WTC11 (cell line): ENCODE measurements at regions not wholly inside any gene's neighbourhood (a gene's known extent, or its start where the extent isn't known, plus 50 kb on each side); places are given as distances from the start of the nearest gene placed in this dataset.

Source experiments
- ATAC-seq: fragments of 200-7000 bp; cut with Tn5 transposase; 2 replicates; pipeline ENCODE4 v1.10.0; 2021; ENCODE audit warnings: mild to moderate bottlenecking, moderate library complexity
- CTCF ChIA-PET: fragments of 300-600 bp; sonication (Branson Sonifier 250); formaldehyde crosslinking; loops from one replicate; lab custom pipeline; 2021; ENCODE audit warnings: antibody characterized with exemption; lab: Charles Lee
- POLR2A ChIA-PET: fragments of 350-600 bp; sonication (Branson Sonifier 250); formaldehyde crosslinking; loops from one replicate; lab custom pipeline; 2021; ENCODE audit warnings: antibody characterized with exemption; lab: Charles Lee
- DNase-seq: peaks from one replicate; pipeline ENCODE4 v3.0.0; 2021; ENCODE audit warnings: low spot score
- H3K27ac Mint-ChIP-seq: 2 replicates; pipeline ENCODE4 v1.8.0; 2021; ENCODE audit warnings: mixed read lengths
- H3K27me3 Mint-ChIP-seq: 2 replicates; pipeline ENCODE4 v1.8.0; 2021; ENCODE audit warnings: low read depth, mild to moderate bottlenecking, moderate library complexity, mixed read lengths
- H3K36me3 Mint-ChIP-seq: 2 replicates; pipeline ENCODE4 v1.8.0; 2021; ENCODE audit warnings: mixed read lengths
- H3K4me1 Mint-ChIP-seq: 2 replicates; pipeline ENCODE4 v1.8.0; 2022; ENCODE audit warnings: mixed read lengths
- H3K4me3 Mint-ChIP-seq: 2 replicates; pipeline ENCODE4 v1.8.0; 2021; ENCODE audit warnings: mild to moderate bottlenecking, moderate library complexity, mixed read lengths
- H3K9me3 Mint-ChIP-seq: 2 replicates; pipeline ENCODE4 v1.8.0; 2021; ENCODE audit warnings: mixed read lengths
- CREB1 ChIP-seq: sonication (generic); formaldehyde crosslinking; IDR thresholded peaks from 2 replicates; pipeline ENCODE4 v1.8.0; 2023; ENCODE audit warnings: mild to moderate bottlenecking, missing genetic modification reagents
- EMX1 ChIP-seq: fragments of 250-450 bp; sonication (Bioruptor Pico); IDR thresholded peaks from 2 replicates; pipeline ENCODE4 v1.8.0; 2021; ENCODE audit warnings: mild to moderate bottlenecking
- FOXJ3 ChIP-seq: sonication (generic); formaldehyde crosslinking; IDR thresholded peaks from 2 replicates; pipeline ENCODE4 v1.9.0; 2021; ENCODE audit warnings: missing genetic modification reagents, mild to moderate bottlenecking, borderline replicate concordance
- FOXK1 ChIP-seq: sonication (generic); formaldehyde crosslinking; IDR thresholded peaks from 2 replicates; pipeline ENCODE4 v1.8.0; 2022; ENCODE audit warnings: mild to moderate bottlenecking, moderate library complexity, missing genetic modification reagents
- GTF2I ChIP-seq: fragments of 250-450 bp; sonication (Bioruptor Pico); conservative IDR thresholded peaks from 2 replicates; pipeline ENCODE4 v1.4.0; 2021; ENCODE audit warnings: mild to moderate bottlenecking
- IRF2 ChIP-seq: sonication (generic); formaldehyde crosslinking; IDR thresholded peaks from 2 replicates; pipeline ENCODE4 v1.8.0; 2022; ENCODE audit warnings: low read depth, missing genetic modification reagents, borderline replicate concordance
- JAZF1 ChIP-seq: fragments of 250-450 bp; sonication (Bioruptor Pico); IDR thresholded peaks from 2 replicates; pipeline ENCODE4 v1.9.0; 2021; ENCODE audit warnings: moderate library complexity, mild to moderate bottlenecking, inconsistent platforms
- NFE2L1 ChIP-seq: sonication (generic); formaldehyde crosslinking; IDR thresholded peaks from 2 replicates; pipeline ENCODE4 v1.8.1; 2023; ENCODE audit warnings: missing genetic modification reagents
- PRRX2 ChIP-seq: fragments of 250-450 bp; sonication (Bioruptor Pico); IDR thresholded peaks from 2 replicates; pipeline ENCODE4 v1.8.0; 2021; ENCODE audit warnings: mild to moderate bottlenecking
- SMAD4 ChIP-seq: sonication (generic); formaldehyde crosslinking; IDR thresholded peaks from 2 replicates; pipeline ENCODE4 v1.8.0; 2022; ENCODE audit warnings: mild to moderate bottlenecking, missing genetic modification reagents
- SP1 ChIP-seq: sonication (generic); formaldehyde crosslinking; conservative IDR thresholded peaks from 2 replicates; pipeline ENCODE4 v1.8.1; 2022; ENCODE audit warnings: missing genetic modification reagents
- TCF7 ChIP-seq: sonication (generic); formaldehyde crosslinking; IDR thresholded peaks from 2 replicates; pipeline ENCODE4 v1.8.0; 2022; ENCODE audit warnings: mild to moderate bottlenecking, low read depth, missing genetic modification reagents, moderate library complexity
- TEAD4 ChIP-seq: sonication (generic); formaldehyde crosslinking; IDR thresholded peaks from 2 replicates; pipeline ENCODE4 v1.8.0; 2022; ENCODE audit warnings: mild to moderate bottlenecking, missing genetic modification reagents
- ZBTB21 ChIP-seq: sonication (generic); formaldehyde crosslinking; IDR thresholded peaks from 2 replicates; pipeline ENCODE4 v1.8.1; 2023; ENCODE audit warnings: mild to moderate bottlenecking, missing genetic modification reagents, borderline replicate concordance
- ZNF121 ChIP-seq: sonication (generic); formaldehyde crosslinking; IDR thresholded peaks from 2 replicates; pipeline ENCODE4 v1.8.0; 2023; ENCODE audit warnings: missing genetic modification reagents
- ZNF263 ChIP-seq: sonication (generic); formaldehyde crosslinking; IDR thresholded peaks from 2 replicates; pipeline ENCODE4 v1.8.1; 2022; ENCODE audit warnings: low read depth, mild to moderate bottlenecking, moderate library complexity, missing genetic modification reagents
- ZNF396 ChIP-seq: fragments of 250-450 bp; sonication (Bioruptor Pico); IDR thresholded peaks from 2 replicates; pipeline ENCODE4 v1.8.0; 2021; ENCODE audit warnings: mild to moderate bottlenecking, moderate library complexity, borderline replicate concordance
- ZNF416 ChIP-seq: fragments of 250-450 bp; sonication (Bioruptor Pico); IDR thresholded peaks from 2 replicates; pipeline ENCODE4 v1.9.0; 2021; ENCODE audit warnings: mild to moderate bottlenecking, inconsistent platforms
- ZNF423 ChIP-seq: fragments of 250-450 bp; sonication (Bioruptor Pico); IDR thresholded peaks from 2 replicates; pipeline ENCODE4 v2.1.2; 2022; ENCODE audit warnings: mild to moderate bottlenecking, moderate library complexity
- TF ChIP-seq, protein P1 (sequence below): sonication (generic); formaldehyde crosslinking; IDR thresholded peaks from 2 replicates; pipeline ENCODE4 v1.8.1; 2023; ENCODE audit warnings: mild to moderate bottlenecking, missing genetic modification reagents, borderline replicate concordance
- TF ChIP-seq, protein P2 (sequence below): fragments of 250-450 bp; sonication (Bioruptor Pico); IDR thresholded peaks from 2 replicates; pipeline ENCODE4 v1.9.0; 2021; ENCODE audit warnings: moderate library complexity, mild to moderate bottlenecking, inconsistent platforms, borderline replicate concordance
- TF ChIP-seq, protein P3 (sequence below): sonication (generic); formaldehyde crosslinking; IDR thresholded peaks from 2 replicates; pipeline ENCODE4 v1.8.1; 2022; ENCODE audit warnings: low read depth, mild to moderate bottlenecking, moderate library complexity, missing genetic modification reagents, borderline replicate concordance
- TF ChIP-seq, protein P4 (sequence below): sonication (generic); formaldehyde crosslinking; IDR thresholded peaks from 2 replicates; pipeline ENCODE4 v1.8.1; 2023; ENCODE audit warnings: mild to moderate bottlenecking, moderate library complexity, missing genetic modification reagents
- TF ChIP-seq, protein P5 (sequence below): sonication (generic); formaldehyde crosslinking; IDR thresholded peaks from 2 replicates; pipeline ENCODE4 v1.8.1; 2022; ENCODE audit warnings: missing genetic modification reagents, borderline replicate concordance
- TF ChIP-seq, protein P6 (sequence below): fragments of 250-450 bp; sonication (Bioruptor Pico); IDR thresholded peaks from 2 replicates; pipeline ENCODE4 v2.1.2; 2022; ENCODE audit warnings: mild to moderate bottlenecking, moderate library complexity
- TF ChIP-seq, protein P7 (sequence below): sonication (generic); formaldehyde crosslinking; IDR thresholded peaks from 2 replicates; pipeline ENCODE4 v1.8.1; 2023; ENCODE audit warnings: mild to moderate bottlenecking, missing genetic modification reagents, moderate library complexity

DNA sequence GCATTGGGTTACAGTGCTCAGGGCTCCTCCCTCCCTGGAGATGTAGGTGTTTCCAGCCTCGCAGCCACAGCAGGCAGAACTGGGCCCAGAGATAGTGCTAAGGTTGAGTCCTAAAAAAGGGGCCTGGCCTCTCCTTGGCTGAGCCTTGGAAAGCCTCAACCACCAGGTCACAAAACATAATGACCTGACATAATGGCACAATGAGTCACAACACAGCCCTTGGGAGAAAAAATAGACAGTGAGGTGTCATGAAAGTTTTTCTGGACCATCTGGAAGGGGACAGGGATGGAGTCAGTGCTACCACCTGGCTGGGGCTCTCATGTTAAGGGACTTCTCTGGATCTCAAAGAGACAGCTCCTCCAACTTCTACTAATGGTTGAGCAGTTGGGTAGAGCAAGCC lies 92.4 kb upstream of the LCLAT1 start:
- ChIA-PET POLR2A (no interaction called here), CTCF (interaction anchor here (1.7 kb wide), 1 partner anchor 357 kb away, joined by 4 read pairs; no protein-coding TSS in a partner anchor)
- DNase-seq = no peak
- TF ChIP-seq ZNF263 = no peak
- TF ChIP-seq, protein P1, sequence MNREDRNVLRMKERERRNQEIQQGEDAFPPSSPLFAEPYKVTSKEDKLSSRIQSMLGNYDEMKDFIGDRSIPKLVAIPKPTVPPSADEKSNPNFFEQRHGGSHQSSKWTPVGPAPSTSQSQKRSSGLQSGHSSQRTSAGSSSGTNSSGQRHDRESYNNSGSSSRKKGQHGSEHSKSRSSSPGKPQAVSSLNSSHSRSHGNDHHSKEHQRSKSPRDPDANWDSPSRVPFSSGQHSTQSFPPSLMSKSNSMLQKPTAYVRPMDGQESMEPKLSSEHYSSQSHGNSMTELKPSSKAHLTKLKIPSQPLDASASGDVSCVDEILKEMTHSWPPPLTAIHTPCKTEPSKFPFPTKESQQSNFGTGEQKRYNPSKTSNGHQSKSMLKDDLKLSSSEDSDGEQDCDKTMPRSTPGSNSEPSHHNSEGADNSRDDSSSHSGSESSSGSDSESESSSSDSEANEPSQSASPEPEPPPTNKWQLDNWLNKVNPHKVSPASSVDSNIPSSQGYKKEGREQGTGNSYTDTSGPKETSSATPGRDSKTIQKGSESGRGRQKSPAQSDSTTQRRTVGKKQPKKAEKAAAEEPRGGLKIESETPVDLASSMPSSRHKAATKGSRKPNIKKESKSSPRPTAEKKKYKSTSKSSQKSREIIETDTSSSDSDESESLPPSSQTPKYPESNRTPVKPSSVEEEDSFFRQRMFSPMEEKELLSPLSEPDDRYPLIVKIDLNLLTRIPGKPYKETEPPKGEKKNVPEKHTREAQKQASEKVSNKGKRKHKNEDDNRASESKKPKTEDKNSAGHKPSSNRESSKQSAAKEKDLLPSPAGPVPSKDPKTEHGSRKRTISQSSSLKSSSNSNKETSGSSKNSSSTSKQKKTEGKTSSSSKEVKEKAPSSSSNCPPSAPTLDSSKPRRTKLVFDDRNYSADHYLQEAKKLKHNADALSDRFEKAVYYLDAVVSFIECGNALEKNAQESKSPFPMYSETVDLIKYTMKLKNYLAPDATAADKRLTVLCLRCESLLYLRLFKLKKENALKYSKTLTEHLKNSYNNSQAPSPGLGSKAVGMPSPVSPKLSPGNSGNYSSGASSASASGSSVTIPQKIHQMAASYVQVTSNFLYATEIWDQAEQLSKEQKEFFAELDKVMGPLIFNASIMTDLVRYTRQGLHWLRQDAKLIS (CRISPR knock-in tag) = no peak
- no peak for TF ChIP-seq SMAD4
- no peak for TF ChIP-seq ZNF121
- no peak for TF ChIP-seq ZNF416 (CRISPR knock-in tag)
- TF ChIP-seq, protein P2, sequence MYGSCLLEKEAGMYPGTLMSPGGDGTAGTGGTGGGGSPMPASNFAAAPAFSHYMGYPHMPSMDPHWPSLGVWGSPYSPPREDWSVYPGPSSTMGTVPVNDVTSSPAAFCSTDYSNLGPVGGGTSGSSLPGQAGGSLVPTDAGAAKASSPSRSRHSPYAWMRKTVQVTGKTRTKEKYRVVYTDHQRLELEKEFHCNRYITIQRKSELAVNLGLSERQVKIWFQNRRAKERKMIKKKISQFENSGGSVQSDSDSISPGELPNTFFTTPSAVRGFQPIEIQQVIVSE (CRISPR knock-in tag) = no peak
- TF ChIP-seq, protein P3, sequence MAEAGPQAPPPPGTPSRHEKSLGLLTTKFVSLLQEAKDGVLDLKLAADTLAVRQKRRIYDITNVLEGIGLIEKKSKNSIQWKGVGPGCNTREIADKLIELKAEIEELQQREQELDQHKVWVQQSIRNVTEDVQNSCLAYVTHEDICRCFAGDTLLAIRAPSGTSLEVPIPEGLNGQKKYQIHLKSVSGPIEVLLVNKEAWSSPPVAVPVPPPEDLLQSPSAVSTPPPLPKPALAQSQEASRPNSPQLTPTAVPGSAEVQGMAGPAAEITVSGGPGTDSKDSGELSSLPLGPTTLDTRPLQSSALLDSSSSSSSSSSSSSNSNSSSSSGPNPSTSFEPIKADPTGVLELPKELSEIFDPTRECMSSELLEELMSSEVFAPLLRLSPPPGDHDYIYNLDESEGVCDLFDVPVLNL (CRISPR knock-in tag) = no peak
- no peak for TF ChIP-seq ZNF396 (CRISPR knock-in tag)
- no peak for TF ChIP-seq GTF2I (CRISPR knock-in tag)
- TF ChIP-seq IRF2 (CRISPR knock-in tag) = no peak
- TF ChIP-seq FOXK1 (CRISPR knock-in tag) = no peak
- no peak for TF ChIP-seq TEAD4
- Mint-ChIP-seq H3K4me1 (peaks cover 7% of the 10 kb centered on the region), H3K4me3 (no peak overlapping the region), H3K27ac (no peak overlapping the region), H3K27me3 (no peaks in the 10 kb centered on the region), H3K36me3 (no peaks in the 10 kb centered on the region), H3K9me3 (no peaks in the 10 kb centered on the region)
- no peak for ATAC-seq

DNA sequence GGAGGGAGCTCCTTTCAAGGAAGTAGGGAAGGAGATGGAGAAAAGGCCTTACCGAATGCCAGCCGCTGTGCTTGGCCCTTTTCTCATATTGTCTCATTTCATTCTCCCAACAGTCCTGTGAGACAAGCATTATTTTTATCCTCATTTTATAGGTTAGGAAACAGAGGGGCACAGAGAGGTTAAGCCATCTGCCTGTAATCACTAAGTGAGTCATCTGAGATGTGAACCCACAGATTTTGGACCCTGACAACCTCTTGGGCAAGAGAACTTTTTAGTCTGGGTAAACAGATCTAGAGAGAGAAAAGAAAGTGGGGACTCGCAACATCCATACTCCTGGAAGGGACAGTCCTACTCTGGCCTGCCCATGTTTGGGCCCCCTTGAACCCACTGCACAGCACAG lies 91.7 kb upstream of the LCLAT1 start:
- no peak for ATAC-seq
- H3K4me1 Mint-ChIP-seq = peaks cover 7% of the 10 kb centered on the region
- H3K4me3 Mint-ChIP-seq = no peak overlapping the region
- no peaks in the 10 kb centered on the region for H3K9me3 Mint-ChIP-seq
- no peak overlapping the region for H3K27ac Mint-ChIP-seq
- H3K36me3 Mint-ChIP-seq = no peaks in the 10 kb centered on the region
- H3K27me3 Mint-ChIP-seq = no peaks in the 10 kb centered on the region
- POLR2A ChIA-PET = no interaction called here
- CTCF ChIA-PET = no interaction called here
- DNase-seq = no peak
- TF ChIP-seq TCF7 (CRISPR knock-in tag) (no peak), JAZF1 (CRISPR knock-in tag) (no peak), ZNF121 (no peak), ZNF423 (CRISPR knock-in tag) (no peak), NFE2L1 (no peak), SP1 (CRISPR knock-in tag) (no peak), ZBTB21 (CRISPR knock-in tag) (no peak), PRRX2 (no peak), FOXJ3 (CRISPR knock-in tag) (no peak), EMX1 (CRISPR knock-in tag) (no peak), CREB1 (no peak)
- TF ChIP-seq, protein P2 (CRISPR knock-in tag) = no peak
- TF ChIP-seq, protein P4, sequence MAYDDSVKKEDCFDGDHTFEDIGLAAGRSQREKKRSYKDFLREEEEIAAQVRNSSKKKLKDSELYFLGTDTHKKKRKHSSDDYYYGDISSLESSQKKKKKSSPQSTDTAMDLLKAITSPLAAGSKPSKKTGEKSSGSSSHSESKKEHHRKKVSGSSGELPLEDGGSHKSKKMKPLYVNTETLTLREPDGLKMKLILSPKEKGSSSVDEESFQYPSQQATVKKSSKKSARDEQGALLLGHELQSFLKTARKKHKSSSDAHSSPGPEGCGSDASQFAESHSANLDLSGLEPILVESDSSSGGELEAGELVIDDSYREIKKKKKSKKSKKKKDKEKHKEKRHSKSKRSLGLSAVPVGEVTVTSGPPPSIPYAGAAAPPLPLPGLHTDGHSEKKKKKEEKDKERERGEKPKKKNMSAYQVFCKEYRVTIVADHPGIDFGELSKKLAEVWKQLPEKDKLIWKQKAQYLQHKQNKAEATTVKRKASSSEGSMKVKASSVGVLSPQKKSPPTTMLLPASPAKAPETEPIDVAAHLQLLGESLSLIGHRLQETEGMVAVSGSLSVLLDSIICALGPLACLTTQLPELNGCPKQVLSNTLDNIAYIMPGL (CRISPR knock-in tag) = no peak
- TF ChIP-seq, protein P5, sequence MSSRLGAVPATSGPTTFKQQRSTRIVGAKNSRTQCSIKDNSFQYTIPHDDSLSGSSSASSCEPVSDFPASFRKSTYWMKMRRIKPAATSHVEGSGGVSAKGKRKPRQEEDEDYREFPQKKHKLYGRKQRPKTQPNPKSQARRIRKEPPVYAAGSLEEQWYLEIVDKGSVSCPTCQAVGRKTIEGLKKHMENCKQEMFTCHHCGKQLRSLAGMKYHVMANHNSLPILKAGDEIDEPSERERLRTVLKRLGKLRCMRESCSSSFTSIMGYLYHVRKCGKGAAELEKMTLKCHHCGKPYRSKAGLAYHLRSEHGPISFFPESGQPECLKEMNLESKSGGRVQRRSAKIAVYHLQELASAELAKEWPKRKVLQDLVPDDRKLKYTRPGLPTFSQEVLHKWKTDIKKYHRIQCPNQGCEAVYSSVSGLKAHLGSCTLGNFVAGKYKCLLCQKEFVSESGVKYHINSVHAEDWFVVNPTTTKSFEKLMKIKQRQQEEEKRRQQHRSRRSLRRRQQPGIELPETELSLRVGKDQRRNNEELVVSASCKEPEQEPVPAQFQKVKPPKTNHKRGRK = no peak
- TF ChIP-seq, protein P6, sequence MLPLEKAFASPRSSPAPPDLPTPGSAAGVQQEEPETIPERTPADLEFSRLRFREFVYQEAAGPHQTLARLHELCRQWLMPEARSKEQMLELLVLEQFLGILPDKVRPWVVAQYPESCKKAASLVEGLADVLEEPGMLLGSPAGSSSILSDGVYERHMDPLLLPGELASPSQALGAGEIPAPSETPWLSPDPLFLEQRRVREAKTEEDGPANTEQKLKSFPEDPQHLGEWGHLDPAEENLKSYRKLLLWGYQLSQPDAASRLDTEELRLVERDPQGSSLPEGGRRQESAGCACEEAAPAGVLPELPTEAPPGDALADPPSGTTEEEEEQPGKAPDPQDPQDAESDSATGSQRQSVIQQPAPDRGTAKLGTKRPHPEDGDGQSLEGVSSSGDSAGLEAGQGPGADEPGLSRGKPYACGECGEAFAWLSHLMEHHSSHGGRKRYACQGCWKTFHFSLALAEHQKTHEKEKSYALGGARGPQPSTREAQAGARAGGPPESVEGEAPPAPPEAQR (CRISPR knock-in tag) = no peak
- TF ChIP-seq, protein P7, sequence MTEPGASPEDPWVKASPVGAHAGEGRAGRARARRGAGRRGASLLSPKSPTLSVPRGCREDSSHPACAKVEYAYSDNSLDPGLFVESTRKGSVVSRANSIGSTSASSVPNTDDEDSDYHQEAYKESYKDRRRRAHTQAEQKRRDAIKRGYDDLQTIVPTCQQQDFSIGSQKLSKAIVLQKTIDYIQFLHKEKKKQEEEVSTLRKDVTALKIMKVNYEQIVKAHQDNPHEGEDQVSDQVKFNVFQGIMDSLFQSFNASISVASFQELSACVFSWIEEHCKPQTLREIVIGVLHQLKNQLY (CRISPR knock-in tag) = no peak
